Mesenchymal stem cell (in vitro differentiated cells and primary cell): ENCODE measurements at regions not wholly inside any gene's neighbourhood (a gene's known extent, or its start where the extent isn't known, plus 50 kb on each side); places are given as distances from the start of the nearest gene placed in this dataset.

Source experiments
- DNase-seq: peaks from one replicate; pipeline ENCODE4 v3.0.0-alpha.2; 2013
- H2AFZ ChIP-seq: one replicate; pipeline ENCODE4 v1.6.1; 2013; ENCODE audit warnings: low read depth, mild to moderate bottlenecking, control low read depth, inconsistent platforms, low read length, moderate library complexity
- H2AK5ac ChIP-seq: 2 replicates; pipeline ENCODE4 v1.6.1; 2013; ENCODE audit warnings: low read length, moderate library complexity, mild to moderate bottlenecking, inconsistent platforms; ENCODE audit not compliant: severe bottlenecking
- H2BK120ac ChIP-seq: one replicate; pipeline ENCODE4 v1.6.1; 2013; ENCODE audit warnings: low read depth, mild to moderate bottlenecking, inconsistent platforms, low read length, moderate library complexity
- H2BK12ac ChIP-seq, 2 experiments: one replicate each; pipeline ENCODE4 v1.6.1; 2013; ENCODE audit warnings: inconsistent platforms in 2 of 2, low read length in 2 of 2, mild to moderate bottlenecking in 2 of 2, moderate library complexity in 2 of 2, control low read depth in 1 of 2
- H2BK15ac ChIP-seq: one replicate; pipeline ENCODE4 v1.6.1; 2013; ENCODE audit warnings: mild to moderate bottlenecking, low read depth, inconsistent platforms; ENCODE audit not compliant: poor library complexity, severe bottlenecking
- H2BK5ac ChIP-seq: 2 replicates; pipeline ENCODE4 v1.6.1; 2013; ENCODE audit warnings: low read depth, mild to moderate bottlenecking, low read length, control low read depth, inconsistent platforms; ENCODE audit not compliant: poor library complexity, severe bottlenecking
- H3K14ac ChIP-seq, 2 experiments: one replicate each; pipeline ENCODE4 v1.6.1; 2013; ENCODE audit warnings: inconsistent platforms in 2 of 2, low read length in 2 of 2, control low read depth in 1 of 2, mild to moderate bottlenecking in 1 of 2, moderate library complexity in 1 of 2
- H3K18ac ChIP-seq, 2 experiments: one replicate each; pipeline ENCODE4 v1.6.1; 2013; ENCODE audit warnings: inconsistent platforms in 2 of 2, low read length in 2 of 2, control low read depth in 1 of 2, low read depth in 1 of 2, mild to moderate bottlenecking in 1 of 2
- H3K23ac ChIP-seq, 2 experiments: one replicate each; pipeline ENCODE4 v1.6.1; 2013; ENCODE audit warnings: inconsistent platforms in 2 of 2, low read length in 2 of 2, mild to moderate bottlenecking in 2 of 2, moderate library complexity in 2 of 2, control low read depth in 1 of 2
- H3K27ac ChIP-seq: 2 replicates; pipeline ENCODE4 v1.5.1; 2013; ENCODE audit warnings: mild to moderate bottlenecking, moderate library complexity, low read length, control low read depth, inconsistent platforms; ENCODE audit not compliant: poor library complexity, severe bottlenecking
- H3K27me3 ChIP-seq, 2 experiments: 2 replicates each; pipeline versions ENCODE4 v1.6.1 to v1.7.0; 2013; ENCODE audit warnings: low read length in 2 of 2, mild to moderate bottlenecking in 2 of 2, moderate library complexity in 2 of 2, control low read depth in 1 of 2, inconsistent platforms in 1 of 2; ENCODE audit not compliant: control insufficient read depth in 1 of 2, insufficient read depth in 1 of 2
- H3K36me3 ChIP-seq, 2 experiments: 2 replicates each; pipeline versions ENCODE4 v1.6.1 to v1.7.0; 2013; ENCODE audit warnings: low read length in 2 of 2, control low read depth in 1 of 2, inconsistent platforms in 1 of 2, low read depth in 1 of 2, mild to moderate bottlenecking in 1 of 2; ENCODE audit not compliant: insufficient read depth in 2 of 2, control insufficient read depth in 1 of 2
- H3K4ac ChIP-seq, 2 experiments: one replicate each; pipeline ENCODE4 v1.6.1; 2013; ENCODE audit warnings: inconsistent platforms in 2 of 2, low read length in 2 of 2, mild to moderate bottlenecking in 2 of 2, moderate library complexity in 2 of 2, control low read depth in 1 of 2, low read depth in 1 of 2
- H3K4me1 ChIP-seq: 2 replicates; pipeline ENCODE4 v1.6.1; 2013; ENCODE audit warnings: low read depth, low read length, control low read depth; ENCODE audit not compliant: control insufficient read depth, insufficient read depth
- H3K4me2 ChIP-seq: 2 replicates; pipeline ENCODE4 v1.6.1; 2013; ENCODE audit warnings: low read length, mild to moderate bottlenecking, inconsistent platforms; ENCODE audit not compliant: poor library complexity, severe bottlenecking
- H3K4me3 ChIP-seq, 2 experiments: 2 replicates each; pipeline versions ENCODE4 v1.5.1 to v1.7.0; 2013; ENCODE audit warnings: low read length in 2 of 2, mild to moderate bottlenecking in 2 of 2, control low read depth in 1 of 2, low read depth in 1 of 2; ENCODE audit not compliant: insufficient read depth in 1 of 2
- H3K79me1 ChIP-seq: replicated peaks from 2 replicates; pipeline ENCODE4 v1.6.1; 2013; ENCODE audit warnings: mild to moderate bottlenecking, control low read depth, low read length, inconsistent platforms; ENCODE audit not compliant: poor library complexity, severe bottlenecking
- H3K9ac ChIP-seq: 2 replicates; pipeline ENCODE4 v1.7.0; 2013; ENCODE audit warnings: mild to moderate bottlenecking, low read length, moderate library complexity
- H3K9me3 ChIP-seq: 2 replicates; pipeline ENCODE4 v1.7.0; 2013; ENCODE audit warnings: mild to moderate bottlenecking, low read length; ENCODE audit not compliant: control insufficient read depth
- H4K8ac ChIP-seq: one replicate; pipeline ENCODE4 v1.6.1; 2013; ENCODE audit warnings: inconsistent platforms, mild to moderate bottlenecking, low read length, moderate library complexity
- H4K91ac ChIP-seq: one replicate; pipeline ENCODE4 v1.6.1; 2013; ENCODE audit warnings: mild to moderate bottlenecking, low read length, inconsistent platforms
- WGBS: methylation state at CpG from one replicate; pipeline ENCODE4 v1.1.7; 2013; ENCODE audit warnings: mixed read lengths; 5-methylcytosine and 5-hydroxymethylcytosine counted together

DNA sequence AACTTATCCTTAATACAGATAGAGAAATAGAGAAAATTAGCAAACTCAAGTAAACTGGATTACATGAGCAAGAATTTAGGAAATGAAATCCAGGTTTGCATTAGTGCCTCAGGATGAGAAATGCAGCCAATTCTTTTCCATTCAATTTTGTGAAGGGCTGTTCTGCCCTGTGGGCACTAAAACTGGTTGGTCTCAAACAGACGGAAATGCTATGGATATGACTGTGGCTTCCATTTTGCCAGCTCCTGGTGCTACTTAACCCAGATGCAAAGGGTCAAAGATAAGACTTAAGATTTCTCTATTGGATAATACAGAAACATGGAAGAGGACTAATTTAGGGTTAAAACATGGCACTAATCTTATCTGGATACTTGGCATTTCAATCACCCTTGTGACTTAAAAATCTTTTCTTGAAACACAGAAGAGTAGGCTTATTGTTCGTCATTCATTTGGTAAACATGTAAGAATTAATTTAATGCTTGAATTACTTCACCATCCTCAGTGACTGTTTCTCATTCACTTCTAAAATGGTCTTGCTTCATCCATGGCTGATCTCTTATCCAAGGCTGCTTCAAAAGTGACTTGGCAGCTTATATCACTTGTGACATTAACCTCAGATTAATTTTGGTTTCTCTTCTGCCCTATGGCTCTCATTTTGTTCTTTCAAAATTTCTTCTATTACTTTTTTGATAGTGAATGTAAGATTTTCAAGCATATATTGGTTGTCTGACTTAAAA, 1008.7 kb downstream of the GLUD2 start:
- no peak overlapping the region for H4K91ac ChIP-seq
- WGBS, result no CpG with 5 or more reads among the region's 2 CpGs
- no peak overlapping the region for H3K27ac ChIP-seq
- H3K4ac ChIP-seq, result no peak overlapping the region
- no peaks in the 10 kb centered on the region for H3K27me3 ChIP-seq
- no peak overlapping the region for H2BK12ac ChIP-seq
- no peaks in the 10 kb centered on the region for H3K4me1 ChIP-seq
- no peak overlapping the region for H2BK5ac ChIP-seq
- no peak overlapping the region for H3K14ac ChIP-seq
- H2BK15ac ChIP-seq, result no peak overlapping the region
- H2AK5ac ChIP-seq, result no peak overlapping the region
- no peak overlapping the region for H3K23ac ChIP-seq
- H3K4me2 ChIP-seq, result no peak overlapping the region
- H3K18ac ChIP-seq, result no peak overlapping the region
- no peak overlapping the region for H2BK120ac ChIP-seq
- H3K9me3 ChIP-seq, result no peaks in the 10 kb centered on the region
- H3K79me1 ChIP-seq, result no peaks in the 10 kb centered on the region
- no peak overlapping the region for H2AFZ ChIP-seq
- H3K9ac ChIP-seq, result no peak overlapping the region
- no peak overlapping the region for H4K8ac ChIP-seq
- no peak overlapping the region for H3K4me3 ChIP-seq
- H3K36me3 ChIP-seq, result no peaks in the 10 kb centered on the region
- DNase-seq, result no peak

DNA sequence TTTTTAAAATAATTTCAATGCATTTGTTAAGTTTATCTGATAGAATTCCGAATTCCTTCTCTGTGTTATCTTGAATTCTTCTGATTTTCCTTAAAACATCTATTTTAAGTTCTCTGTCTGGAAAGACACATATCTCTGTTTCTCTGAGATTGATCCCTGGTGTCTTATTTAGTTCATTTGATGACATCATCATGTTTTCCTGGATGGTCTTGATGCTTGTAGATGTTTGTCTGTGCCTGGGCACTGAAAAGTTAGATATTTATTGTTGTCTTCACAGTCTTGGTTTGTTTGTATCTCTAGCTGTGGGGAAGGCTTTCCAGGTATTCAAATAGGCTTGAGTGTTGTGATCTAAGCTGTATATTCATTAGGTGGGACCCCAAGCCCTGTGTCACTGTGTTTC, 1028.8 kb downstream of the GLUD2 start:
- no peak overlapping the region for H2BK12ac ChIP-seq
- no peak overlapping the region for H2BK15ac ChIP-seq
- H3K27ac ChIP-seq, result no peak overlapping the region
- H3K14ac ChIP-seq, result no peak overlapping the region
- H3K4ac ChIP-seq, result no peak overlapping the region
- H2BK5ac ChIP-seq, result no peak overlapping the region
- no CpG with 5 or more reads among the region's 1 CpG for WGBS
- no peak overlapping the region for H4K8ac ChIP-seq
- no peak overlapping the region for H4K91ac ChIP-seq
- no peak overlapping the region for H2BK120ac ChIP-seq
- H2AK5ac ChIP-seq, result no peak overlapping the region
- no peak for DNase-seq
- H3K18ac ChIP-seq, result no peak overlapping the region
- no peak overlapping the region for H3K4me2 ChIP-seq
- no peak overlapping the region for H3K9ac ChIP-seq
- no peak overlapping the region for H3K23ac ChIP-seq
- no peaks in the 10 kb centered on the region for H3K9me3 ChIP-seq
- H3K4me3 ChIP-seq, result no peak overlapping the region
- no peak overlapping the region for H2AFZ ChIP-seq
- no peaks in the 10 kb centered on the region for H3K4me1 ChIP-seq
- no peaks in the 10 kb centered on the region for H3K36me3 ChIP-seq
- no peaks in the 10 kb centered on the region for H3K27me3 ChIP-seq
- no peaks in the 10 kb centered on the region for H3K79me1 ChIP-seq

DNA sequence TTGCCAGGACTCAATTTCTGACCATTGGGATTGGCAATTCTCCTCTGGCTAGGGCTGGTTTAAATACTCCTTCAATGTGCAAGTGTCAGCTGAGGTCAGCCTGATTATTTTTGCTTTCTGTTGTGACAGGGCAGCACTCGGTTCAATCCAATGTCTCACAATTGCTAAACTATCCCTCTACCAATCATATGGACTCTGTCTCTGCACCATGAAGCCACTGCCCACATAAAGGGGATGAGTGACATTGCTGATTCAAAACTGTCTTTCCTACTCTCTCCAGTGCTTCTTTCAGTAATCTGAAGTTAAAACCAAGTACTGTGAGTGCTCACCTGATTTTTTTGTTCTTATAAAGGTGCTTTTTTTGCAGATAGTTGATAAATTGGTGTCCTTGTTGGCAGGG, 1030.7 kb downstream of the GLUD2 start:
- Histone ChIP-seq H3K4ac (no peak overlapping the region), H4K8ac (no peak overlapping the region), H4K91ac (no peak overlapping the region), H3K9me3 (no peaks in the 10 kb centered on the region), H2BK12ac (no peak overlapping the region), H3K36me3 (no peaks in the 10 kb centered on the region), H3K4me3 (no peak overlapping the region), H3K18ac (no peak overlapping the region), H2BK120ac (no peak overlapping the region), H2AK5ac (no peak overlapping the region), H3K4me2 (no peak overlapping the region), H3K79me1 (no peaks in the 10 kb centered on the region), H2AFZ (no peak overlapping the region), H3K27me3 (no peaks in the 10 kb centered on the region), H3K27ac (no peak overlapping the region), H3K14ac (no peak overlapping the region), H3K4me1 (no peaks in the 10 kb centered on the region), H3K9ac (no peak overlapping the region), H2BK5ac (no peak overlapping the region), H2BK15ac (no peak overlapping the region), H3K23ac (no peak overlapping the region)
- 46% methylated on average over 1 of the region's 1 CpG for WGBS
- no peak for DNase-seq

GRCh38 chrX:122087341-122087740, 1039.9 kb downstream of the GLUD2 start:
- 0% methylated on average over 1 of the region's 1 CpG for WGBS
- no peak overlapping the region for H4K8ac ChIP-seq
- no peak for DNase-seq
- H3K27ac ChIP-seq, result no peak overlapping the region
- H2AFZ ChIP-seq, result no peak overlapping the region
- H3K23ac ChIP-seq, result no peak overlapping the region
- no peak overlapping the region for H2BK12ac ChIP-seq
- H3K4ac ChIP-seq, result no peak overlapping the region
- H3K4me3 ChIP-seq, result no peak overlapping the region
- H2AK5ac ChIP-seq, result no peak overlapping the region
- no peak overlapping the region for H2BK15ac ChIP-seq
- H3K4me2 ChIP-seq, result no peak overlapping the region
- no peak overlapping the region for H3K18ac ChIP-seq
- no peak overlapping the region for H3K9ac ChIP-seq
- H3K36me3 ChIP-seq, result no peaks in the 10 kb centered on the region
- no peak overlapping the region for H3K14ac ChIP-seq
- H2BK5ac ChIP-seq, result no peak overlapping the region
- H2BK120ac ChIP-seq, result no peak overlapping the region
- no peaks in the 10 kb centered on the region for H3K27me3 ChIP-seq
- H4K91ac ChIP-seq, result no peak overlapping the region
- H3K79me1 ChIP-seq, result no peaks in the 10 kb centered on the region
- no peaks in the 10 kb centered on the region for H3K9me3 ChIP-seq
- no peaks in the 10 kb centered on the region for H3K4me1 ChIP-seq
